PC-9 (cell line): ENCODE measurements at regions not wholly inside any gene's neighbourhood (a gene's known extent, or its start where the extent isn't known, plus 50 kb on each side); places are given as distances from the start of the nearest gene placed in this dataset.

Experiments used
- BruUV-seq: library from RNA; stranded (reverse); fragments of 400-500 nt; replicated peaks from 2 replicates; lab custom pipeline; 2021; lab: Mats Ljungman, UMichigan
- CTCF ChIA-PET: fragments of 300-600 bp; sonication (Branson Sonifier 250); formaldehyde crosslinking; loops from one replicate; lab custom pipeline; 2022; ENCODE audit warnings: antibody characterized with exemption; lab: Charles Lee
- POLR2A ChIA-PET: fragments of 300-600 bp; sonication (Branson Sonifier 250); formaldehyde crosslinking; loops from one replicate; lab custom pipeline; 2022; ENCODE audit warnings: antibody characterized with exemption; ENCODE audit not compliant: unreplicated experiment; lab: Charles Lee
- DNase-seq, 2 experiments: peaks; one replicate each; pipeline versions ENCODE4 v3.0.0 to v3.0.0-alpha.2; 2015 to 2022; ENCODE audit warnings: mixed read lengths in 1 of 2
- H2AFZ ChIP-seq: fragments of 200-600 bp; sonication (generic); 2 replicates; pipeline ENCODE4 v1.8.1; 2017; ENCODE audit warnings: antibody characterized with exemption
- H3F3A ChIP-seq: fragments of 200-600 bp; sonication (generic); 2 replicates; pipeline ENCODE4 v1.8.1; 2017; ENCODE audit warnings: antibody characterized with exemption, mild to moderate bottlenecking, low read depth; ENCODE audit not compliant: insufficient read depth
- H3K27ac ChIP-seq: fragments of 200-600 bp; sonication (generic); 2 replicates; pipeline ENCODE4 v1.6.1; 2016; ENCODE audit warnings: mixed run types
- H3K27me3 ChIP-seq: fragments of 200-600 bp; sonication (generic); 2 replicates; pipeline ENCODE4 v1.6.1; 2016; ENCODE audit warnings: low read depth, mixed run types; ENCODE audit not compliant: insufficient read depth
- H3K36me3 ChIP-seq: fragments of 200-600 bp; sonication (generic); 2 replicates; pipeline ENCODE4 v1.6.1; 2016; ENCODE audit warnings: low read depth, mixed run types
- H3K4me1 ChIP-seq: fragments of 200-600 bp; sonication (generic); replicated peaks from 2 replicates; pipeline ENCODE4 v1.6.1; 2016; ENCODE audit warnings: mixed run types; ENCODE audit not compliant: insufficient read depth
- H3K4me2 ChIP-seq: fragments of 200-600 bp; sonication (generic); 2 replicates; pipeline ENCODE4 v1.6.1; 2017; ENCODE audit warnings: mixed run types
- H3K4me3 ChIP-seq: fragments of 200-600 bp; sonication (generic); 2 replicates; pipeline ENCODE4 v1.6.1; 2016; ENCODE audit warnings: mixed run types
- H3K79me2 ChIP-seq: fragments of 200-600 bp; sonication (generic); 2 replicates; pipeline ENCODE4 v1.6.1; 2017; ENCODE audit warnings: low read depth, mixed run types
- H3K9me2 ChIP-seq: fragments of 200-600 bp; sonication (generic); 2 replicates; pipeline ENCODE4 v1.8.1; 2017; ENCODE audit warnings: mild to moderate bottlenecking; ENCODE audit not compliant: insufficient read depth
- H3K9me3 ChIP-seq: fragments of 200-600 bp; sonication (generic); 2 replicates; pipeline ENCODE4 v1.8.1; 2016; ENCODE audit warnings: low read depth; ENCODE audit not compliant: insufficient read depth
- H4K20me1 ChIP-seq: fragments of 200-600 bp; sonication (generic); 2 replicates; pipeline ENCODE4 v1.8.1; 2017; ENCODE audit not compliant: insufficient read depth
- EZH2 ChIP-seq: fragments of 200-600 bp; sonication (generic); IDR thresholded peaks from 2 replicates; pipeline ENCODE4 v1.8.0; 2017; ENCODE audit warnings: antibody characterized with exemption, low read depth
- intact Hi-C: fragments of 100-400 bp; cut with micrococcal nuclease; formaldehyde crosslinking; loops from one replicate; pipeline ENCODE4 v1.10.0; 2022; ENCODE audit not compliant: unreplicated experiment
- TF ChIP-seq, protein P1 (sequence below): fragments of 200-600 bp; sonication (generic); conservative IDR thresholded peaks from 2 replicates; pipeline ENCODE4 v1.6.1; 2017; ENCODE audit warnings: mixed run types, antibody characterized with exemption, mild to moderate bottlenecking, moderate library complexity

DNA sequence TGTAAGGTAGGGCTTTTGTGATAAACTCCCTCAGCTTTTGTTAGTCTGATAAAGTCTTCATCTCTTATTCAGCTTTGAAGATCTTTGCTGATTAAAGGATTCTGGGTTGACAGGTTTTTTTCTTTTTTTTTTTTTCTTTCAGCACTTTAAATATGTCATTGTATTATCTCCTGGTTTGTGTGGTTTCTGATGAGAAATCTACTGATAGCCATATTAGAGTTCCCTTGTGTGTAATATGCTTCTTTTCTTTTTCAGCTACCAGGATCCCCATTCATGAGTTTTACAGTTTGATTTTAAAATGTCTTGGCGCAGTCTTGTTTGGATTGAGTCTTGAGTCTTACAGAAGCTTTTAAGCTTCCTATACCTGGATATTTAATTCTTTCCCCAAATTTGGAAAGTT, 504.5 kb downstream of the TLL1 start:
- POLR2A ChIA-PET, result no interaction called here
- no peak for TF ChIP-seq EZH2
- TF ChIP-seq, protein P1, sequence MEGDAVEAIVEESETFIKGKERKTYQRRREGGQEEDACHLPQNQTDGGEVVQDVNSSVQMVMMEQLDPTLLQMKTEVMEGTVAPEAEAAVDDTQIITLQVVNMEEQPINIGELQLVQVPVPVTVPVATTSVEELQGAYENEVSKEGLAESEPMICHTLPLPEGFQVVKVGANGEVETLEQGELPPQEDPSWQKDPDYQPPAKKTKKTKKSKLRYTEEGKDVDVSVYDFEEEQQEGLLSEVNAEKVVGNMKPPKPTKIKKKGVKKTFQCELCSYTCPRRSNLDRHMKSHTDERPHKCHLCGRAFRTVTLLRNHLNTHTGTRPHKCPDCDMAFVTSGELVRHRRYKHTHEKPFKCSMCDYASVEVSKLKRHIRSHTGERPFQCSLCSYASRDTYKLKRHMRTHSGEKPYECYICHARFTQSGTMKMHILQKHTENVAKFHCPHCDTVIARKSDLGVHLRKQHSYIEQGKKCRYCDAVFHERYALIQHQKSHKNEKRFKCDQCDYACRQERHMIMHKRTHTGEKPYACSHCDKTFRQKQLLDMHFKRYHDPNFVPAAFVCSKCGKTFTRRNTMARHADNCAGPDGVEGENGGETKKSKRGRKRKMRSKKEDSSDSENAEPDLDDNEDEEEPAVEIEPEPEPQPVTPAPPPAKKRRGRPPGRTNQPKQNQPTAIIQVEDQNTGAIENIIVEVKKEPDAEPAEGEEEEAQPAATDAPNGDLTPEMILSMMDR, result no peak
- H3K4me3 ChIP-seq, result no peak overlapping the region
- H3K36me3 ChIP-seq, result no peaks in the 10 kb centered on the region
- intact Hi-C loops, result no loop called here
- no peaks in the 10 kb centered on the region for H3F3A ChIP-seq
- H3K27me3 ChIP-seq, result no peaks in the 10 kb centered on the region
- DNase-seq, result no peak
- H3K9me2 ChIP-seq, result no peaks in the 10 kb centered on the region
- H4K20me1 ChIP-seq, result no peaks in the 10 kb centered on the region
- no peaks in the 10 kb centered on the region for H3K4me1 ChIP-seq
- H3K9me3 ChIP-seq, result no peaks in the 10 kb centered on the region
- H2AFZ ChIP-seq, result no peak overlapping the region
- CTCF ChIA-PET, result no interaction called here
- BruUV-seq, result no TSS peak
- H3K4me2 ChIP-seq, result no peak overlapping the region
- no peaks in the 10 kb centered on the region for H3K79me2 ChIP-seq
- H3K27ac ChIP-seq, result no peak overlapping the region

DNA sequence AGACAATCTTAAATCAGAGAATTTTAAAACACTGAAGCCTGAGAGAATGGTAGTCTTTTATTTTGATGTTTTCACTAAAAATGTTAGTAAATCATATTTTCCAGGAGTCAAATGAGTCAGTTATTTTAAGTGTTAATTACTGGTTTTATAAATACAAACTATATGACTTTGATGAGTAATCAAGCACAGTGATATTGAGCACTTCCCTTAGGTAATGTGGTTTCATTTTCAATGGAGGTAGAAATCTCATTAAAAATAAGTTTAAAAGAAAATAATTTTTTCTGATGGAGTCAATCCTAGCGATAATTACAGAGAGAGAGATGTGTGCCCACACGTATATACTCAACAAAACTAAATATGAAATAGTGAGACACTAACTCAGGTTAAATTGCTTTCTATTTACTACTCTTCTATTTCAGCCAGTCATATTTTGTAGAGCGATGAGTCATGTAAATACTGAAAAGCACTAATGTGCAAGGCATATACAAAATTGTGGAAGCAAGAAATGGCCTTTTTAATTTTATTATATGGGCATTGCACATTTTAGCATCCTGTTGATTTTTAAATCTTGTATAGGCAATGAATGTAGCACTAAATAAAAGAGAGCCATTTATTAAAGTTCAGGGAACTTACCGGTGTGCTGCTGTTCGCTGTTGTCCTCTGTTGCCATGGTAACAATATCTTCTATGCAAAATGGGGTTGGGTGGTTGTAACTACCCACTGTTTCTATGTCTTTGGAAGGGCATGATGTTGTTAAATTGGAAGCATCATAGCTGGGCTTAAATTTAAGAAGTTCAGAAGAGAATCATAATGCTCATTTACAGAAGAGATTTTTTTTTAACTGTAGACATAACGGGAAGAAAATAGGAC, 513.7 kb downstream of the TLL1 start:
- BruUV-seq, result no TSS peak
- intact Hi-C loops, result no loop called here
- Histone ChIP-seq H3K27ac (no peak overlapping the region), H3K9me2 (no peaks in the 10 kb centered on the region), H3K79me2 (no peaks in the 10 kb centered on the region), H3K9me3 (no peaks in the 10 kb centered on the region), H3K36me3 (no peaks in the 10 kb centered on the region), H4K20me1 (no peaks in the 10 kb centered on the region), H3K27me3 (no peaks in the 10 kb centered on the region), H3K4me1 (no peaks in the 10 kb centered on the region), H2AFZ (no peak overlapping the region), H3K4me3 (no peak overlapping the region), H3F3A (no peaks in the 10 kb centered on the region), H3K4me2 (no peak overlapping the region)
- POLR2A ChIA-PET, result no interaction called here
- no peak for TF ChIP-seq EZH2
- TF ChIP-seq, protein P1, result no peak
- CTCF ChIA-PET, result no interaction called here
- no peak for DNase-seq

DNA sequence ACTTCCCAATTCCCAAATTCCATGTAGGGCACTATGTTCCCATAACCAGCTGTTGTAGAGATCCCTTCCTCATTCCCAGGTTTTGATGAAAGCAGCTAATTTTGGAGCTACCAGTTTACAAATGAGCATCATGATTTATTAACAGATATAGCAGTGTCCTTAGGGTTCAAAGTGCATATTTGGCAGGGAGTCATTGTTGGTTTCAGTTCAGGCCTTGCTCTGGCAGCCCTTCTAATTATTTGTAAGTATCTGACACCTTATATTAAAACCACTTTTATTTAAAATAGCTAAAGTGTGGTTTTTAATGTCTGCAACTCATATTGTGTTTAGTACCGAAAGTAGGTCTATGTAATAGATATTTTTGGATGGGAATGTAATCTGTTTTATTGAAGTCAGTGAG, 518.5 kb downstream of the TLL1 start:
- no peak overlapping the region for H2AFZ ChIP-seq
- POLR2A ChIA-PET, result no interaction called here

More for the DNA sequence above, 518.5 kb downstream of the TLL1 start:
- Histone ChIP-seq H3K4me3 (no peak overlapping the region), H3K9me2 (no peaks in the 10 kb centered on the region), H3K27ac (no peak overlapping the region), H3K79me2 (no peaks in the 10 kb centered on the region), H4K20me1 (no peaks in the 10 kb centered on the region), H3K27me3 (no peaks in the 10 kb centered on the region), H3F3A (no peaks in the 10 kb centered on the region), H3K9me3 (no peaks in the 10 kb centered on the region), H3K36me3 (no peaks in the 10 kb centered on the region), H3K4me1 (no peaks in the 10 kb centered on the region), H3K4me2 (no peak overlapping the region)
- no peak for TF ChIP-seq EZH2
- TF ChIP-seq, protein P1, result no peak
- intact Hi-C loops, result no loop called here
- BruUV-seq, result no TSS peak
- CTCF ChIA-PET, result no interaction called here
- DNase-seq, result no peak
